ENCODE measurements at regions not wholly inside any gene's neighbourhood (a gene's known extent, or its start where the extent isn't known, plus 50 kb on each side); places are given as distances from the start of the nearest gene placed in this dataset.

- H3K27me3 ChIP-seq (replicated peaks in 1 of 4; ENCODE audit: control insufficient read depth in 3 of 4, extremely low read depth in 1 of 4, insufficient read depth in 3 of 4, low read length in 3 of 4), result no peaks in the 10 kb centered on the region
- no peaks in the 10 kb centered on the region for H3K9me3 ChIP-seq (ENCODE audit: insufficient read depth in 2 of 2, low read depth in 1 of 2, low read length in 1 of 2)
- H2AK5ac ChIP-seq (ENCODE audit: low read depth, low read length), result no peak overlapping the region
- no peak overlapping the region for H3K4me3 ChIP-seq (ENCODE audit: extremely low read depth in 1 of 4, insufficient read depth in 2 of 4, low read depth in 3 of 4, low read length in 4 of 4)
- H2BK120ac ChIP-seq (replicated peaks; ENCODE audit: low read depth, low read length), result no peak overlapping the region
- H3K18ac ChIP-seq (ENCODE audit: extremely low read depth, low read length), result no peak overlapping the region
- H4K20me1 ChIP-seq (replicated peaks in 1 of 2; ENCODE audit: control insufficient read depth in 1 of 2, insufficient read depth in 2 of 2, low read length in 2 of 2), result no peaks in the 10 kb centered on the region
- FAIRE-seq (no peak), DNase-seq (ENCODE audit: low read depth in 1 of 2, low spot score in 2 of 2) (no peak)
- no peak overlapping the region for H4K8ac ChIP-seq (ENCODE audit: extremely low read depth, insufficient read depth, low read length)
- ChIA-PET POLR2A (ENCODE audit: partially characterized antibody) (no interaction called here), CTCF (ENCODE audit: partially characterized antibody) (interaction anchor here (1.5 kb wide), 1 partner anchor 30 kb away, joined by 7 read pairs; no protein-coding TSS in a partner anchor)
- H3K56ac ChIP-seq (replicated peaks; ENCODE audit: insufficient read length, low read depth, low read length), result no peak overlapping the region
- TF ChIP-seq TAF1 (IDR thresholded peaks at IDR 0.05; ENCODE audit: low read depth, low read length) (no peak), BRCA1 (IDR thresholded peaks at IDR 0.05; ENCODE audit: low read depth, low read length) (no peak), TCF12 (IDR thresholded peaks at IDR 0.05; ENCODE audit: low read depth, low read length) (no peak)
- H3K79me2 ChIP-seq (ENCODE audit: control insufficient read depth in 1 of 2, insufficient read depth in 2 of 2, low read length in 2 of 2), result no peaks in the 10 kb centered on the region
- H2BK20ac ChIP-seq (ENCODE audit: low read length), result no peak overlapping the region
- no peak overlapping the region for H2BK12ac ChIP-seq (ENCODE audit: low read depth, low read length)
- no peak overlapping the region for H4K5ac ChIP-seq (ENCODE audit: insufficient read length, low read depth, low read length)
- H2AFZ ChIP-seq (ENCODE audit: low read length), result no peak overlapping the region
- H3K23me2 ChIP-seq (ENCODE audit: low read depth, low read length), result no peaks in the 10 kb centered on the region
- no peak overlapping the region for H4K91ac ChIP-seq (replicated peaks; ENCODE audit: insufficient read length, low read length)
- WGBS, 2 experiments (ENCODE audit: extremely low coverage in 1 of 2, insufficient coverage in 1 of 2, insufficient read length in 1 of 2, insufficient replicate concordance in 2 of 2, low coverage in 1 of 2, low lambda C conversion rate in 2 of 2, missing lambda C conversion rate in 1 of 2), result 89% methylated on average over 6 of the region's 6 CpGs; no CpG with 5 or more reads in 1 of the 2 experiments
- H2BK5ac ChIP-seq (ENCODE audit: low read depth, low read length), result no peak overlapping the region
- H3K14ac ChIP-seq (ENCODE audit: insufficient read length), result no peak overlapping the region
- H3K79me1 ChIP-seq (ENCODE audit: low read depth, low read length), result no peaks in the 10 kb centered on the region
- H3K9ac ChIP-seq (replicated peaks in 1 of 4; ENCODE audit: extremely low read depth in 1 of 4, low read depth in 3 of 4, low read length in 3 of 4), result no peak overlapping the region
- H3K4me1 ChIP-seq (replicated peaks in 1 of 4; ENCODE audit: control insufficient read depth in 3 of 4, insufficient read depth in 4 of 4, low read length in 3 of 4), result no peaks in the 10 kb centered on the region
- H3K4ac ChIP-seq (replicated peaks; ENCODE audit: insufficient read length, low read depth, low read length), result no peak overlapping the region
- H3K27ac ChIP-seq (ENCODE audit: low read depth, low read length), result no peak overlapping the region
- no peak overlapping the region for H3K23ac ChIP-seq (ENCODE audit: insufficient read length)
- H3K4me2 ChIP-seq (ENCODE audit: insufficient read depth in 1 of 2, low read depth in 2 of 2, low read length in 2 of 2), result no peak overlapping the region
- no peaks in the 10 kb centered on the region for H3K36me3 ChIP-seq (ENCODE audit: control insufficient read depth in 2 of 4, insufficient read depth in 4 of 4, low read length in 3 of 4)
- H2BK15ac ChIP-seq (ENCODE audit: low read length), result no peak overlapping the region
Observed at GRCh38 chr20:4358552-4358951, 109.5 kb upstream of the ADRA1D start.

All from H1 (cell line).